DMS153 treated with DMSO at 0.1 percent for 48 hours (cell line): ENCODE measurements at regions not wholly inside any gene's neighbourhood (a gene's known extent, or its start where the extent isn't known, plus 50 kb on each side); places are given as distances from the start of the nearest gene placed in this dataset.

Experiments
- DNase-seq: peaks from one replicate; lab custom pipeline; 2025; ENCODE audit not compliant: unreplicated experiment; lab: John Stamatoyannopoulos, UW

- DNase-seq, result no peak
Observed at GRCh38 chr15:60093273-60094067, 89.4 kb downstream of the FOXB1 start.

DNA sequence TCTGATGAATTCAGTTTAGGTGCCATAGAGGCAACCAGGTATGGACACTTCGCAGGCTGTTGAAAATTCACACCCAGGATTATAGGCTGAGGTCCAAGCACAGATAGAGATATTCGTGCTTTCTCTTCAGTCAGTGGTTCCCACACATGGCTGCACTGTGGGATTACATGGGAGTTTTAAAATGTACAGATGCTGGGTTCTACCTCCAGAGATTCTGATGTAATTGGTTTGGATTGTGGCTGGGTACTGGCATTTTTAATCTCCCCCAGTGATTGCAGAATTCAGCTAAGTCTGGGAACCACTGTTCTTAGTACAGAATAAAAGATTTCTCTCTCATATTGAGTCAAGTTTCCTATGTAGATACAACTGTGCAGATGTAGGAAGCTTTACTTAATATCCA is 91.6 kb downstream of the FOXB1 start:
- no peak for DNase-seq

DNA sequence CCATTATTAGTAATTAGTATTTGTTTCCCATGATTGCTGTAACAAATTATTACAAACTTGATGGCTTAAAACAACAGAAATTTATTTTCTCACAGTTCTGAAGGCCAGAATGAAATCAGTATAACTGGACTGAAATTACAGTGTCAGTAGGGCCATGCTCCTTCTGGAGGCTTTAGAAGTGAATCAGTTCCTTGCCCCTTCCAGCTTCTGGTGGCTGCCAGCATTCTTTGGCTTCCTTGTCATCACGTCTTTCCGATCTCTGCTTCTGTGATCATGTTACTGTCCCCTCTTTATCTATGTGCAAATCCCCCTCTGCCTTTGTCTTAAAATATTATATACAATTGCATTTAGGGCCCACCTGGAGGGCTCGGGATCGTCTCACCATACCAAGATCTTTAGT is 92.0 kb downstream of the FOXB1 start:
- DNase-seq, result no peak

- DNase-seq, result no peak
Observed at GRCh38 chr15:60101416-60101815, 97.3 kb downstream of the FOXB1 start.

DNA sequence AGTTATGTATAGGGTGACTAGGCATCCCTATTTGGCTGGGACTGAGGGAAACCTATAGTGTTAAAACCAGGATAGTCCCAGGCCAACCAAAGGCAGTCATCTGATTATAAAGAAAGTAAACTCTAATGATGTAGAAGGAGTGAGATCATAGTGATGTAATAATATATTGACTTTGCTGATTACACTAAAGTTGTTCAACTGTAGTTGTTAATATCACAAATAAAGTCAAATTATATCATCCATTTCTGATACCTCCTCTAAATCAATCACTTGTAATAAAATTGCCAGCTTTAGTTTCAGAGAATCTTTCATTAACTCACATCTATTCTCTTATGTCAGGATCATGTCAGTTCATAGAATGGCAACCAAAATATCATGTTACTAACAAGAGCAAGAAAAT is 98.6 kb downstream of the FOXB1 start:
- no peak for DNase-seq

DNA sequence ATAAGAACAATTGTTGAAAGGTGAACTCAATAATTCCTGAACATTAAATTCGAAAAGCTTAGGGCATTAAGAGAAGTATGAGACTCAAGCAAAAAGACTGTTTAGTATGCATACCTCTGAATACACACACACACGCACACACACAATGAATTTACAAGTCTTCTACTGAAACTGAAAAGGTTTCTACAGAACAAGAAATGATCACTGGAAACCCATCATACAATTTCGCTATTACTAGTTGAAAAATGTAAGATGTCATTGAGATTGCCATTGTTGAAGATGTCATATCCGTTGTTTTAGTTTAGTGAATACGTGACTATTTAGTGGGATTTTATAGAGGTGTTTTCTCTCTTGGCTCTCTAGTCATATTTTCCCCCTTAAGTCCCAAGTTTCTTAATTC is 106.8 kb downstream of the FOXB1 start:
- no peak for DNase-seq

GRCh38 chr15:60115579-60116380 is 111.7 kb downstream of the FOXB1 start:
- DNase-seq, result peak; percentile 1

- no peak for DNase-seq
Observed at GRCh38 chr15:60116456-60117089, 112.5 kb downstream of the FOXB1 start.

GRCh38 chr15:60118146-60118545 is 114.0 kb downstream of the FOXB1 start:
- no peak for DNase-seq

- no peak for DNase-seq
Observed at GRCh38 chr15:60118626-60119025, 114.5 kb downstream of the FOXB1 start.

DNA sequence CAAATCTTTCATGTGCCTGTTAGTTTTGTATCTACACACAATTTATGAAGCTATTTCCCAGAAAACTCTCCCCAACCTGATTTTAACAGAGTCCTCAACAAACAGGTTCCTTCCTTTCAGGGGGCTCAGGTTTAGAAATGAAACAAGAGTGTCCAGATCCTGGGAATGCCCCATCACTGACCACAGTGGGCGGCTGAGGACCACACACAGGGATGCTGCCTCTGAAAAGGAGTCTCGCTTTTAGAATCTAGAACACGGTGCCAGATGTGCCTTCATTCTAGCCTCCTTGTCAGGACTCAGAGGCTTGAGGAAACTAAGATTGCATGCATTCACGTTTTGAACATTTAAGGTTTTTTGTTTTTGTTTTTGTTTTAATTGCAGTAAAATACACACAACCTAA is 115.0 kb downstream of the FOXB1 start:
- no peak for DNase-seq

- DNase-seq, result no peak
Observed at GRCh38 chr15:60120100-60120499, 116.0 kb downstream of the FOXB1 start.

DNA sequence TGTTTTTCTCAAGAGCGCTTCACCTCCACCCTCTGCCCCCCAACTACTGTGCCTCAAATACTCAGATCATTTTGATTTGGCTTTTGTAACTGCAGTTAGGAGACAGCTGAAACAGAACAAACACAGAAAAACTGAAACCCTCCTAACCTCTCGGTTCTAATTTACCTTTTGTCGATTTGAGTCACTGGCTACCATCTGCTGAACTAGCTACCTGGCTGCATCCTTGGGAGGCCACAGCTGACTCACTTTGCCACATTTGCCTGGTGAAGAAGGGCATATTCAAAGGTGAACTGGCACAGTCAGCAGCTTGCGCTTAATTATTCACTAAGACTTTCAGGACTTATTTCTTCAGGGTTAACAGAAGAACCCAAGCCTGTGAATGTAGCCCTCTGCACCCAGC is 117.7 kb downstream of the FOXB1 start:
- no peak for DNase-seq

DNA sequence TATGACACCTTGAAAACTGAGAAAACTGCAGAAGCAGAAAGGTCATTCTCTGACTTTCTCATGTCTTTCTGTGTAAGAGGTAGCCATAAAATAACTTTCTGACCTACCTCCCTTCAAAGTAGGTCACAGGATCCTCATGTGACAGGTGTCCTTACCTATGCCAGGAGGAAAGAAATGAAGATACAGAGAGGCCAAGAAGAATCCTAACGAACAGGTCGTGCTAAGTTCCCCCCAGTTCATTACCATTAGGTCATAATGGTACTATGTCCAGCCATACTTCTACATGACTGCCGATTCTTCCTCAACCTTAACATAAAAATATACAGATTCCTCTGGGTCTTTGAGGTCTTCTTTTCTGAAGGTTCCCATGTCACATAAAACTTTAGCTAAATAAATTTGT is 118.6 kb downstream of the FOXB1 start:
- no peak for DNase-seq

DNA sequence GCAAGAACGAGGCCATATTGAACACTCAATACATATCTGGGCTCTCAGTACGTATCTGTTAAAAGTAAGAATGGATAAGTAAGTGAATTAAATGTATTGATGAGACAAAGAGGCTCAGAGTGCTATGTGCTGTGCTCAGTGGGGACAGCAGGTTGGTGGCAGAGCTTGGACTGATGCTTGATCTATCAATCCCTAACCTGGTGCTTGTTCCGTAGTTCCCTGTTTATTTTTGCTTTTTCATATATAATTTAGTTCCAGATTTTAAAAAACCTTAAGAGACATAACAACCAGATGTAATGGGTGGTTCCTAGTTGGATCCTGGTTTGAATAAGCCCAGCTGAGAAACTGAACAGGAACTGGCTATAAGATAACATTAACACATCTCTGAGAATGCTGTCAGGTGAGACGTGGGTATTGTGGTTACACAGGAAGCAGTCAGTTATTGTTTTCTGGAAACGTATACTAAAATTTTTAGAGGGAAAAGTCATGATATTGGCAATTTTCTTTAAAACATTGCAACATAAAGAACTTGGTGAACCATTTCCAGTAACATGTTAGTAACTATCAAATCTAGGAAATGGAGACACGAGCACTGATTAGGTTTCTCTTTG is 120.5 kb downstream of the FOXB1 start:
- DNase-seq, result no peak

GRCh38 chr15:60125334-60125733 is 121.2 kb downstream of the FOXB1 start:
- no peak for DNase-seq

DNA sequence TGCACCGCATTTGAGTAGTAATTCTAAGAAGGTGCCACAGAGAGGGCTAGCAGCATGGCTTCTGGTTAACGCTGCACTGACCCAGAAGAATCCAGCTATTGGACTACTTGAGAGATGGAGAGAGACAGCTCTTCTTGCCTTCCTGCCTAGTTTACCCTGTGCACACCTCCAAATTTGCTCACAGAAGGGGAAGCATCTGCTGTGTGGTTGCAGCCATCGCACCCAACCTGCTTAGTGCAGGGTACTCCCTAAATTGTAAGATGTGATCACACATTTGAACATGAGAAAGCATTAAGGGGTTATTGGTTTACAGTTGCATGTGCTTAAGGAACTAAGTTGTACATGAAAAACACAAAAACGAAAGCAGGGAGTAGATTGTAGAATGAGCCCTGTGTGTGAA is 122.1 kb downstream of the FOXB1 start:
- DNase-seq, result no peak

- DNase-seq, result no peak
Observed at GRCh38 chr15:60126661-60127060, 122.5 kb downstream of the FOXB1 start.

GRCh38 chr15:60128000-60128376 is 123.9 kb downstream of the FOXB1 start:
- no peak for DNase-seq

- no peak for DNase-seq
Observed at GRCh38 chr15:60128710-60129109, 124.6 kb downstream of the FOXB1 start.

- DNase-seq, result no peak
Observed at GRCh38 chr15:60130398-60130797, 126.3 kb downstream of the FOXB1 start.

GRCh38 chr15:60130821-60131220 is 126.7 kb downstream of the FOXB1 start:
- DNase-seq, result no peak
